ENCODE measurements at regions not wholly inside any gene's neighbourhood (a gene's known extent, or its start where the extent isn't known, plus 50 kb on each side); places are given as distances from the start of the nearest gene placed in this dataset.

GRCh38 chr16:59067205-59067604 is 333.1 kb upstream of the GOT2 start:
- DNase-seq (ENCODE audit: low read depth) = no peak
- no peak overlapping the region for H3K4me3 ChIP-seq (ENCODE audit: low read depth, low read length)
- no peak for TF ChIP-seq CTCF (IDR thresholded peaks at IDR 0.05; ENCODE audit: insufficient read depth, low read length)

- peak; percentile 47 for DNase-seq (ENCODE audit: low read depth)
- no peak overlapping the region for H3K4me3 ChIP-seq (ENCODE audit: low read depth, low read length)
- no peak for TF ChIP-seq CTCF (IDR thresholded peaks at IDR 0.05; ENCODE audit: insufficient read depth, low read length)
Measured at GRCh38 chr16:59060207-59060606, 326.1 kb upstream of the GOT2 start.

- no peak for TF ChIP-seq CTCF (IDR thresholded peaks at IDR 0.05; ENCODE audit: insufficient read depth, low read length)
- DNase-seq (ENCODE audit: low read depth) = no peak
- H3K4me3 ChIP-seq (ENCODE audit: low read depth, low read length) = no peak overlapping the region
Measured at GRCh38 chr16:59058250-59058649, 324.1 kb upstream of the GOT2 start.

- H3K4me3 ChIP-seq (ENCODE audit: low read depth, low read length) = no peak overlapping the region
- TF ChIP-seq CTCF (IDR thresholded peaks at IDR 0.05; ENCODE audit: insufficient read depth, low read length) = no peak
- DNase-seq (ENCODE audit: low read depth) = no peak
Measured at GRCh38 chr16:59053911-59054310, 319.8 kb upstream of the GOT2 start.

GRCh38 chr16:59052231-59052630 is 318.1 kb upstream of the GOT2 start:
- no peak overlapping the region for H3K4me3 ChIP-seq (ENCODE audit: low read depth, low read length)
- TF ChIP-seq CTCF (IDR thresholded peaks at IDR 0.05; ENCODE audit: insufficient read depth, low read length) = no peak

GRCh38 chr16:59048876-59049275 is 314.8 kb upstream of the GOT2 start:
- no peak for DNase-seq (ENCODE audit: low read depth)
- no peak overlapping the region for H3K4me3 ChIP-seq (ENCODE audit: low read depth, low read length)
- no peak for TF ChIP-seq CTCF (IDR thresholded peaks at IDR 0.05; ENCODE audit: insufficient read depth, low read length)

More at GRCh38 chr16:59052231-59052630, 318.1 kb upstream of the GOT2 start:
- no peak for DNase-seq (ENCODE audit: low read depth)

- no peak overlapping the region for H3K4me3 ChIP-seq (ENCODE audit: low read depth, low read length)
- TF ChIP-seq CTCF (IDR thresholded peaks at IDR 0.05; ENCODE audit: insufficient read depth, low read length) = no peak
- no peak for DNase-seq (ENCODE audit: low read depth)
Measured at GRCh38 chr16:59047114-59047513, 313.0 kb upstream of the GOT2 start.
